T-helper 1 cell treated with Interleukin-12 subunit alpha and Interleukin-12 subunit beta and Interleukin-4 antibody, amounts not matched to agents 30 μg/mL and 1 μg/mL, for 36 hours (primary cell): ENCODE measurements at regions not wholly inside any gene's neighbourhood (a gene's known extent, or its start where the extent isn't known, plus 50 kb on each side); places are given as distances from the start of the nearest gene placed in this dataset.

Experiments used
- H3K27ac Mint-ChIP-seq: one replicate; pipeline ENCODE4 v1.8.0; 2021; ENCODE audit warnings: mild to moderate bottlenecking, mixed read lengths
- H3K27me3 Mint-ChIP-seq: one replicate; pipeline ENCODE4 v1.8.0; 2021; ENCODE audit warnings: low read depth, mixed read lengths
- H3K36me3 Mint-ChIP-seq: one replicate; pipeline ENCODE4 v1.8.0; 2021; ENCODE audit warnings: low read depth, mixed read lengths
- H3K4me1 Mint-ChIP-seq: one replicate; pipeline ENCODE4 v1.8.0; 2021; ENCODE audit warnings: low read depth, mixed read lengths
- H3K4me3 Mint-ChIP-seq: one replicate; pipeline ENCODE4 v1.8.0; 2021; ENCODE audit warnings: mild to moderate bottlenecking, moderate library complexity, mixed read lengths
- H3K9me3 Mint-ChIP-seq: one replicate; pipeline ENCODE4 v1.8.0; 2021; ENCODE audit warnings: mixed read lengths

- no peaks in the 10 kb centered on the region for H3K27me3 Mint-ChIP-seq
- peaks cover 9% of the 10 kb centered on the region for H3K36me3 Mint-ChIP-seq
- H3K4me3 Mint-ChIP-seq: no peak overlapping the region
- H3K27ac Mint-ChIP-seq: no peak overlapping the region
- H3K9me3 Mint-ChIP-seq: peaks cover 43% of the 10 kb centered on the region
- peaks cover 5% of the 10 kb centered on the region for H3K4me1 Mint-ChIP-seq
These were observed 53.0 kb upstream of the RFX3 start for GRCh38 chr9:3578786-3579185.

DNA sequence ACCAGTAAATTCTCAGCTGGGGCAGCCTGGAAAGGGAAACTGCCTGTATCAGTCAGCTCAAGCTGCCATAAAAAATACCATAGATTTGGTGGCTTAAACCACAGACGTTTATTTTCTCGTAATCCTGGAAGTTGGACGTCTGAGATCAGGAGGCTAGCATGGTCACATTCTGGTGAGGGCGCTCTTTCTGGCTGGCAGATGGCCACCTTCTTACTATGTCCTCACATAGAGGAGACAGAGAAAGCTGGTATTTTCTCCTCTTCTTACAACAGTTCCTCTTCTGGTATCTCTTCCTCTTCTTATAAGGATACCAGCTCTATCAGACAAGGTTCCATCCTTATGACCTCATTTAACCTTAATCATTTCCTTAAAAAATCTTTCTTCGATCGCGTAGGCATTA, 50.5 kb upstream of the RFX3 start:
- Mint-ChIP-seq H3K27me3 (no peaks in the 10 kb centered on the region), H3K4me3 (no peak overlapping the region), H3K4me1 (peaks cover 5% of the 10 kb centered on the region), H3K36me3 (peaks cover 6% of the 10 kb centered on the region), H3K27ac (no peak overlapping the region), H3K9me3 (peaks cover 20% of the 10 kb centered on the region)

DNA sequence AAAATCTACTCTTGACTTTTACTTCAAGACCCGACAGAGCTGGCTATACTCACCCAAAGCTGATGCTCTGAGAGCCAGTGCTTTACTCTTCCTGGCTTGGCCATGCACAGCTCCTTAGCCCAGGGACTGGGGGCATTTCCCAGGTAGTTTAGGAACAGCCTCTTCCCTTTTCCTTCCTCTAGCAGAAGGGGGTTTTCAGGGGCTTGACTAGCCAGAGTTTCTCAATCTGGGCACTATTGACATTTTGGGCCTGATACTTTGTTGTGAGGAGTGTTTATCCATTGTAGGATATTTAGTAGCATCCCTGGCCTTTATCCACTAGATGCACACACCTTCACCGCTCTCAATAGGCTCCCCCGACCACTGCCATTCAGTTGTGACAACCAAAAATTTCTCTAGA, 50.0 kb upstream of the RFX3 start:
- peaks cover 5% of the 10 kb centered on the region for H3K36me3 Mint-ChIP-seq
- no peak overlapping the region for H3K27ac Mint-ChIP-seq
- no peaks in the 10 kb centered on the region for H3K27me3 Mint-ChIP-seq
- no peak overlapping the region for H3K4me3 Mint-ChIP-seq
- H3K9me3 Mint-ChIP-seq: peaks cover 15% of the 10 kb centered on the region
- peaks cover 5% of the 10 kb centered on the region for H3K4me1 Mint-ChIP-seq
